NT2/D1 (cell line): ENCODE measurements at regions not wholly inside any gene's neighbourhood (a gene's known extent, or its start where the extent isn't known, plus 50 kb on each side); places are given as distances from the start of the nearest gene placed in this dataset.

ENCODE experiments used
- YY1 ChIP-seq: IDR thresholded peaks from 2 replicates; pipeline ENCODE4 v1.6.1; 2011; ENCODE audit not compliant: insufficient read length, insufficient read depth
- ZNF274 ChIP-seq: IDR thresholded peaks from 2 replicates; pipeline ENCODE4 v1.6.1; 2011; ENCODE audit warnings: mild to moderate bottlenecking, low read depth, low read length

DNA sequence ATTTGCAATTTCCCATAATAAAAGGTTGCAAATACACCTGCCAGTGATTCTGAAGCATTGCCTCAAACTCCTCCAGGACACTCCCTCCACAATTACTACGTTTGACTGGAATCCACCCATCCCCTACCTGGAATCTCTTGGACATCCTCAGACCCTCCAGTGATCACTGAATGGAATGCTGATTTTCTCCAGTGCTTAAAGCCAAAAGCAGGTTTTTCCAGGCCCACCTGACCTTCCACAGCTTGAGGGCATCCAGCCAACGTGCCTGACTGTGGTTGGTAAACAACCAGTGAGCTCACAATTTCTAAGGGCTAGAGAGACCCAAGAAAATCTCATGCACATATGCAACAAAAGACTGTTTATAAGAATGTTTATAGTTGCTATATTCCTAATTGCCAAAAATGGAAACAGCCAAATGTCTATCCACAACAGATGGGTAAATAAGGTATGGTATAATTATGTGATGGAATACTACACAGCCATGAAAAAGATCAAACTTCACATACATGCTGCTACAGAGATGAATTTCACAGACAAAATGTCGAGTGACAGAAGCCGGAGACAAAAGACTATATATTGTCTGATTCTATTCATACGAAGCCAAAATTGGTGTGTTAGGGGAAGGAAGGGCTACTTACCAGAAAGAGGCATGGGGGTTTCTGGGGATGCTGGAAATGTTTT is 147.1 kb upstream of the RREB1 start:
- TF ChIP-seq ZNF274 = no peak
- TF ChIP-seq YY1 = no peak
